Activated gamma-delta T cell treated with anti-CD3 and anti-CD28 coated beads, Interleukin-2, amount 50 U/mL, for 16 hours (primary cell): ENCODE measurements at regions not wholly inside any gene's neighbourhood (a gene's known extent, or its start where the extent isn't known, plus 50 kb on each side); places are given as distances from the start of the nearest gene placed in this dataset.

ENCODE experiments used
- DNase-seq: peaks from one replicate; pipeline ENCODE4 v3.0.0-alpha.2; 2020; ENCODE audit warnings: low read depth

DNA sequence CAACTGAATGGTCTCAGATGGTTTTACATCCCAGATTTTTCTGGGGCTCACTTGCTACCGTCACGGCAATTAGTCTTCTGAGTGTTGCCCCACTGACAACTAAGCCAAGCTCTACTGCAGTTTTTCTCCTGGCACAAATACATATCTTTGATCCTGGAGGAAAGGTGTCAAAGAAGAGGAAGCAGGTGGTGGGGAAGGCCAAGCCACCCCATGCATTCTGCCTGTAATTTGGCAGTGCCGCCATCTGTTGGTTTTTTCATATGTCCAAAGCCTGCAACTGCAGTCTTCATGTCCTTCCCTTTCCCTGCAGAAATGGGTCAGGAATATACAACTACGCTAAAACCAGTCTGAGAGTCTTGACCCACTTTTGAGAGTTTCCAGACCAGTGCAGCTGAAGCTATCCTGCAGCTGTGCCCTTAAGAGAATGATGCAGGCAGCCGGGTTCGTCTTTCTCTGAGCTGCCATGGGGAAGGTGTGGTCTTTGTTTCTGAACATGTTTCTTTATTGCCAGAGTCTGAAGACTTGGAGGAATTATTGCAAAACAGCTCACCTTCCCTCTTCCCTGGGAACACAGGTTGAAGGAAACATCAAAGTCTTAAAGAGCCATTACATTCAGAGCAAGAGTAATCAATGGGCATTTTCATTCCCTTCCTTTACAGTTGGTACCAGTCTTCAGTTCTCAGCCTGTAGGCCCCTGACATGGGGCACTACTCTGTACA is 71.8 kb upstream of the ATL2 start:
- DNase-seq: no peak

GRCh38 chr2:38446906-38447561 is 70.0 kb upstream of the ATL2 start:
- DNase-seq: no peak

DNA sequence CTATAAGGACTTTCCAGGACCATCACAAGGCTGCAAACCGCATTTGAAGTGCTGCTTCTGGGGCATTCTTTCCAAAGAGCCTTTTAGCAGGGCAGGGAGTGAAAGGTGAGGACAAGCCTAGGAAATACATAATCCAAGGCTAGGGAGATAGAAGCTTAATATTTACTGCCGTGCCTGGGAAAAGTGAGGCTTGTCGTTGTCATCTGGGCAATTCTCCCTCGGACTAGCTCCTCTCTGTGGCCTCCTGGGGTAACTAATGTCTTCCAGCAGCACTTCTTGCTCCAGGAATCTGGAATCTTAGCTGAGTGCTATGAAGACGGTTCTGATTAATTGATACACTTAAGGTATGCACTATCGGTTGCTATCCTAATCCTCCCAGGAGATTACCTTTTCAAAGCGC is 69.3 kb upstream of the ATL2 start:
- no peak for DNase-seq

DNA sequence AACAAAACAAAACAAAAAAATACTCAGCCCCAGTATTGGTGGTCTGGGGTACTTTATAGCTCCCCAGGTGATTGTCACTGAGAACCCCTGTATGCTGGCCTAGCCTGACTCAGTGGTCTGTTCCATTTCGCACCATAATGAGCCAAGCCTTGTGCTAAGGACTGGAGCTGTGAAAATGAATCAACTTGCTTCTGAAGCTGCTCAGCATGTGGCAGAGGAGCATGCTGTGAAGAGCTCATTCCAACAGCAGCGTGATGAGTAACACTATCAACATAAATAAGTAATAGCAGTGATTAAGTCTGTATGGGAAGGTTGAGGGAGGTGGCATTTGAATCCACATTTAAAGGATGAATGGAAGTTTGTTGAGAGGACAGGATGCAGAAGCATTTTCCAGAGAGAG is 67.2 kb upstream of the ATL2 start:
- no peak for DNase-seq

- no peak for DNase-seq
Measured at GRCh38 chr2:38442643-38443541, 65.8 kb upstream of the ATL2 start.

DNA sequence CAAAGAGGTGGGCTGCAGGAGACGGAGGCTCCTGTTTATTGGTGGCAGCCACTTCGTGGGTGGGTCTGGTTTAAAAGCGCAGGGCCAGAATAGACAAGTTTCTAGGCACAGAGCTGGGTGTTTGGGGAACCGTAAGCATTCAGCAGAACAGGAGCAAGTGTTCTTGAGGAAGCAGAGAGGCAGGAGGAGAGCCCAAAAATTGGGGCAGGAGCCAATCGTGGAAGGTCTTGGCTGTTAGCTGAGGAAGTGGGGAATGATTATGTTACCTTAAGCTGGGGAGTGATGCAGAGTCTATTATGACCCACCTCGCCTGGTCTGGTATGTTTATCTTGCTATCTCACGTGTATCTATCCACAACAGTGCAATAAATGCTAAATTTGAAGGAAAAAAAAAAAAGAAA is 64.3 kb upstream of the ATL2 start:
- no peak for DNase-seq

- DNase-seq: no peak
Measured at GRCh38 chr2:38440655-38441054, 63.6 kb upstream of the ATL2 start.

- DNase-seq: no peak
Measured at GRCh38 chr2:38439863-38440262, 62.8 kb upstream of the ATL2 start.

DNA sequence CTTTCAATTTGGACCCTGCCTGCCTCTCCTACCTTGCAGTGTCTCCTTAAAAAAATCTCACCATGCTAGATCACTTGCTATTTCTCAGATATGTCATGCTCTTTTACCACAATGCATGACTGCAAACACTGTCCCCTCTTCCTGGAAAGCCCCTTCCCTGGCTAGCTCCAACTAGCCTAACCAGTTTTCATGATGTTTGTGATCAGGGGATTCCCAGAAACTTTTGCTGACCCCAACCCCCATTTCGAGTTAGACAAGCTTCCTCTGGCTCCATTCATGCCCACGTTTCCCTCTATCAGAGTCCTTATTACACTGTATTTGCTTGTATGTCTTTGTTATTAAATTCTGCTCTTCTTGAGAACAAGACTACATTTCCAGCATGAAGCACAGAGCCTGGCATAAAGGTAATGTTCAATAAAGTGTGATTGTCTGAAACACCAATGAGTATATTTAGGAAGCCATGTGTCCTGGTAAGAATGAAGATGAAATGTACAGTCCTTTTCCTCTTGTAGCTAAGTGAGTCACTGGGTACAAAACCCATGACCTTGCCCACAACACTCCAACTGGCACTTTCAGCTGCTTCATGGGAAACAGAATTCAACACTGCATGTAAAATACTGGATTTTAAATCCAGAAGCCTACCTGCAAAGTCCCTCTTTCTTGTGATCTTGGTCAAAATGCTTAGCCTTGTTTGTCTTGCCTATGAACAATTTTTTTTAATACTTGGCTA is 62.0 kb upstream of the ATL2 start:
- DNase-seq: no peak

- DNase-seq: no peak
Measured at GRCh38 chr2:38438133-38438882, 61.2 kb upstream of the ATL2 start.

DNA sequence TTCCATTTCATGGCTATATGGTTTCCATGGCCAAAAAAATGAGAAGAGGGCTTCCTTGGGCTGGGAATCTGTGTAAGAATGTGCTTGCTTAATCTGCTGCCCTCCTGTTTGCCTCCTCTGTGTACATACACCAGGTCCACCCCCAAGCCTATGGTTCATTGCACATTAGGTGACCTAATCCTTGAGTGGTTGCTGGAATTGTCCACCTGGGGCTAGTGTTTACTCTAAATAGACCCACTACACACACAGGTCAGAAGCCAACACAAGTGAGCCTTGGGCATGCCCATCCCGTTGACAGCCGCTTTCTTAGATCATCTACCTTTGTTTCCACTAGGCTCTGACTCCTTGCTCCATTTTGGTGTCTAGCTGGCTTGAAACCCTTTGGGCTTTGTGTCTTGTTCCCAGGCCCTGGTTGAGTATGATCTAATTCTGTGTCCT is 59.2 kb upstream of the ATL2 start:
- no peak for DNase-seq

GRCh38 chr2:38435775-38436174 is 58.7 kb upstream of the ATL2 start:
- no peak for DNase-seq

DNA sequence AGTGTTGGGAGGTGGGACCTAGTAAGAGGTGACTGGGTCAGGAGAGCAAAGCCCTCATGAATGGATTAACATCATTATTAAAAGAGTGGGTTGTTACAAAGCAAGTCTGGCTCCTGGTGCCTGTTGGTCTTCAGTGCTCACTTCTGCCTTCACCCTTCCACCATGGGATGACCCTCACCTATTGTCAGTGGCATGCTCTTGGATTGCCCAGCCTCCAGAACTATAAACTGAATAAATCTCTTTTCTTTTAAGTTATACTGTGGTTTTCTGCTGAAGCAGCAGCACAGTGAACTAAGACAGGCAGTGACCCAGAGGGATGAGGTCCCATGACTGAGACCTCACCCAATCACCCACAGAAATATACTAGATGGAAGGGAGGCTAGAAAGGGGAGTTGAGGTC is 57.5 kb upstream of the ATL2 start:
- DNase-seq: no peak

DNA sequence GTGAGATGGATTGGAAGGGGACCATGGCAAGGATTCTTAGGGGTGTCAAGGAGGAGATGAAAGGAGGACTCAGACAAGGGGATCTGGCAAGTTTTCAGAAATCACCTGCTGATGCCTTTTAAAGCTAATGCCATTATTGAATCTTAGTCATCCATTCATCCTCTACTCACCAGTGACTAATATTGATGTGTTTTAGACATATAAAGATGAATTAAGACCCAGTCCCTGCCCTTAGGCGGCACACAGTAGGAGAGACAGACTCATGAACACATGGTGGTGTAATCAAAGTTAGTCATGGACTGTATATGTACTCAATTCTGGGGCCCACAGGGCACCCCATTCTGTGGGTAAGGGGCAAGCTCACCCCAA is 56.5 kb upstream of the ATL2 start:
- no peak for DNase-seq

- no peak for DNase-seq
Measured at GRCh38 chr2:38432820-38433606, 55.9 kb upstream of the ATL2 start.

DNA sequence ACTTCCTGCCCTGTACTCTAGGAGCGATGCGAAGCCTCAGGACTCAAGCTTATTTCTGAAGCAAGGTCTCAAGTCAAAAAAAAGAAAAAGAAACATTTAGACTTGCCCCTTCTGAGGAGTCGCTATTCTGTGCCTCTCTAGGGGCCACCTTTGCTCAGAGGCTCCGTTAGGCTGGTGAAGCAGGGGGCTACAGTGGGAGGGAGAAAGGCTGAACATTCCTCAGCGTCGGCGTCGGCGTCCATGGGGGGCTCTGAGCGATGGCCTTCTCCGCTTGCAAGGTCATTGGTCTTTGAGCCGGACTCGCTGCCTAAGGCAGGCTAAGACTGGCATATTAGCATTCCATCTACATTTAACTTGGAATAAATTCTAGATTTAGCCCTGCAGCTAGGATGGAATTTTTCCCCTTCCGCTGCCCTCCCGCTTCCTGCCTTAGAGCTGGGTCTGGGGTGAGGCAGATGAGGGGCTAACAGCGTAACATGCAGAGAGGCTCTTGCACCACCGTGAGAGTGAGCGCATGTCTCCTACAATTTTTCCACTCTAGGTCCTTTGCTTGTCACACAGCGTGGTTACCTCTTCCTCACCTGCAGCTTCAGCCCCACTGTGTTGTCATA is 53.6 kb upstream of the ATL2 start:
- no peak for DNase-seq

GRCh38 chr2:38430196-38430595 is 53.1 kb upstream of the ATL2 start:
- no peak for DNase-seq

DNA sequence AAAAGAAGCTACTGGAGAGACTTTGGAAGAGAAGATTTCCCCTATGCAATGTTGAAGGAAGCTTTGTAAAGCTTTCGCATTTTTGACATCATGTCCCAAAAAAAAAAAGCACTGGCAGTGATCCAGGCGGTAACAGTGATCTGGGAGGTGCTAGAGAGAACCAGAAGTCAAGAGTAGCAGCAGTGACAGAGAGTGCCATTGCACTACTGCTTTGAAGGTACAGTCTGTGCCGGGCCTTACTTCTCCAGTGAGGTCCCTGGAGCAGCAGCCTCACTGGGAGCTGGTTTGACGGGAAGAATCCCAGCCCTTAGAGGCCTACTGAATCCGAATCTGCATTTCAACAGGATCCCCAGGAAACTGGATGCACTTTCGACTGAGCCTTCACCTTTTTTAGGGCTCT is 50.9 kb upstream of the ATL2 start:
- no peak for DNase-seq

DNA sequence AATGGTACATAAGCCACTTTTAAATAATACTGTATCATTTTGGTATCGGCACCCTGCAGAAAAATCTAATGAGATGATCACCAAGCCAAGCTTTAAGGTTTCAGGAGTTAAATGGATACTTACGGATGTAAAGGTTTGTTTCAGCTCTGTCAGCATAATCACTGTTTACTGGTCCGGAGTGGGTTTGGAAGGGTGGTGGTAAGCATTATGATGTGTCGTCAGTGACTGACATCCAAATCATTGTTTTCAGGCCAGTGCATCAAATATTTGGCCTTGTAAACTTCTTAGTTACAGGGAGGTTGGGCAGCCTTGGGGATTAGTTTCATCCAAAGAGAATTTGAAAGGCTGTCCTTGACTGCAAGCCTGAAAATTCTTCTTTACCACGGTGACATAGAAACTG is 50.0 kb upstream of the ATL2 start:
- DNase-seq: no peak
